Hepatocyte (in vitro differentiated cells): ENCODE measurements at regions not wholly inside any gene's neighbourhood (a gene's known extent, or its start where the extent isn't known, plus 50 kb on each side); places are given as distances from the start of the nearest gene placed in this dataset.

Experiments used
- CTCF ChIP-seq: fragments of 200-600 bp; sonication (generic); IDR thresholded peaks from 2 replicates; pipeline ENCODE4 v1.5.1; 2016; ENCODE audit warnings: antibody characterized with exemption, mild to moderate bottlenecking; ENCODE audit not compliant: poor library complexity
- EZH2 ChIP-seq: fragments of 200-600 bp; sonication (generic); IDR thresholded peaks from 2 replicates; pipeline ENCODE4 v1.6.1; 2016; ENCODE audit warnings: antibody characterized with exemption, mild to moderate bottlenecking, borderline replicate concordance

GRCh38 chr3:25044762-25045710 is 383.0 kb upstream of the RARB start:
- no peak for TF ChIP-seq CTCF
- no peak for TF ChIP-seq EZH2
